Heart left ventricle (tissue), 16 donors: ENCODE measurements at regions not wholly inside any gene's neighbourhood (a gene's known extent, or its start where the extent isn't known, plus 50 kb on each side); places are given as distances from the start of the nearest gene placed in this dataset.
A peak's percentile ranks its signal among the peaks of the same experiment; 100 is the strongest.

Source experiments
- ATAC-seq, 4 donors: fragments of 200-7000 bp; cut with Tn5 transposase; one replicate each; pipeline ENCODE4 v1.9.1; 2020 to 2022; ENCODE audit warnings: moderate library complexity in 4 of 4, mild to moderate bottlenecking in 3 of 4, moderate number of reproducible peaks in 1 of 4
- DNase-seq, 5 donors: peaks; one replicate each; pipeline ENCODE4 v3.0.0-alpha.2; 2020
- H3K27ac ChIP-seq, 12 donors: fragments of 200-600 bp; sonication (generic) in 4 of 12; one replicate each; pipeline versions ENCODE4 v1.5.0 to v1.8.0; 2016 to 2022; ENCODE audit warnings: mild to moderate bottlenecking in 2 of 12
- H3K27me3 ChIP-seq, 9 donors: fragments of 200-600 bp; sonication (generic) in 2 of 9; one replicate each; pipeline versions ENCODE4 v1.5.1 to v1.8.0; 2016 to 2022; ENCODE audit warnings: mild to moderate bottlenecking in 3 of 9
- H3K36me3 ChIP-seq, 9 donors: fragments of 200-600 bp; sonication (generic) in 2 of 9; one replicate each; pipeline versions ENCODE4 v1.5.0 to v1.8.0; 2018 to 2022; ENCODE audit warnings: mild to moderate bottlenecking in 2 of 9
- H3K4me1 ChIP-seq, 12 donors: fragments of 200-600 bp; sonication (generic) in 4 of 12; one replicate each; pipeline versions ENCODE4 v1.5.0 to v1.8.0; 2016 to 2022; ENCODE audit warnings: mild to moderate bottlenecking in 3 of 12
- H3K4me3 ChIP-seq, 12 donors: fragments of 200-600 bp; sonication (generic) in 4 of 12; one replicate each; pipeline versions ENCODE4 v1.5.0 to v1.8.0; 2017 to 2022; ENCODE audit warnings: mild to moderate bottlenecking in 9 of 12, moderate library complexity in 4 of 12
- H3K9me3 ChIP-seq, 12 donors: fragments of 200-600 bp; sonication (generic) in 4 of 12; one replicate each; pipeline versions ENCODE4 v1.5.0 to v1.8.0; 2016 to 2022; ENCODE audit warnings: mild to moderate bottlenecking in 1 of 12
- CTCF ChIP-seq, 12 donors: fragments of 200-600 bp; sonication (generic) in 4 of 12; IDR thresholded peaks; one replicate each; pipeline versions ENCODE4 v1.5.0 to v1.8.0; 2018 to 2022; ENCODE audit warnings: antibody characterized with exemption in 12 of 12, mild to moderate bottlenecking in 5 of 12
- POLR2A ChIP-seq, 2 donors: fragments of 450-650 bp; IDR thresholded peaks; one replicate each; pipeline ENCODE4 v1.6.1; 2017; ENCODE audit warnings: antibody characterized with exemption in 2 of 2, mild to moderate bottlenecking in 2 of 2, moderate library complexity in 2 of 2
- WGBS, 4 donors: extraction: QIAGEN DNeasy Blood & Tissue Kit in 2 of 4; methylation state at CpG; one replicate each; pipeline versions ENCODE4 v1.1.5 to v1.1.7; 2013 to 2018; 5-methylcytosine and 5-hydroxymethylcytosine counted together
- intact Hi-C, 10 donors: fragments of 100-400 bp; cut with DNase I; formaldehyde crosslinking; loops; one replicate each; pipeline versions ENCODE4 v1.11.1 to v1.14.2; 2022
- donor health status: ischemic (EF 13 %, LVEDD 7.1; RV severe dilation, severe dysfunction).
- donor health status: healthy with polysubstance abuse.
- donor health status: DM: no; HTN: yes; CAD: no.
- donor health status: DM: no; HTN: no; CAD: no.
- donor health status: ischemic (EF 25% LVEDD 6.9; RV normal size, moderate dysfunction).
- donor health status: ischemic (EF 25% LVEDD 5.7; RV mildly dilated, moderate dysfunction).
- donor health status: healthy.
- donor health status: DM: yes; HTN: yes; CAD: no.
- donor health status: ischemic (EF 35%, LVEDD 5.7; RV mildly dilated, moderate dysfunction).
- donor health status: nonischemic (EF 11% LVEDD 7.7; RV severe dilation, severe dysfunction).
- donor health status: DM: yes; HTN: yes; CAD: no.
- donor health status: PGD.
- donor health status: ischemic (EF 29% LVEDD 5.4; RV normal size, mild dysfunction).
- donor health status: nonischemic (EF 23%, LVEDD 6.1; RV moderate dilation, normal function).

- ATAC-seq (no peak), DNase-seq (no peak)
- no peaks in the 10 kb centered on the region for H3K4me1 ChIP-seq
- no peaks in the 10 kb centered on the region for H3K36me3 ChIP-seq
- no peaks in the 10 kb centered on the region for H3K9me3 ChIP-seq
- H3K27me3 ChIP-seq: no peaks in the 10 kb centered on the region
- H3K4me3 ChIP-seq: no peak overlapping the region
- intact Hi-C loops: no loop called here
- 0 to 18% (median 8%) methylated on average over 1 of the region's 1 CpG for WGBS, 4 donors
- no peak for TF ChIP-seq CTCF (IDR thresholded peaks at IDR 0.05)
- TF ChIP-seq POLR2A (IDR thresholded peaks at IDR 0.05): no peak
- no peak overlapping the region for H3K27ac ChIP-seq
Observed at GRCh38 chr7:52053525-52053924, 736.9 kb upstream of the COBL start.

- no peaks in the 10 kb centered on the region for H3K27me3 ChIP-seq
- WGBS, 4 donors: 50 to 57% (median 54%) methylated on average over 4 of the region's 4 CpGs
- no peaks in the 10 kb centered on the region for H3K36me3 ChIP-seq
- TF ChIP-seq CTCF (IDR thresholded peaks at IDR 0.05): no peak
- TF ChIP-seq POLR2A (IDR thresholded peaks at IDR 0.05): no peak
- no peak overlapping the region for H3K27ac ChIP-seq
- no peak overlapping the region for H3K4me3 ChIP-seq
- no peaks in the 10 kb centered on the region for H3K9me3 ChIP-seq
- no peaks in the 10 kb centered on the region for H3K4me1 ChIP-seq
- DNase-seq (no peak), ATAC-seq (no peak)
- intact Hi-C loops: no loop called here
Observed at GRCh38 chr7:52030722-52031121, 714.1 kb upstream of the COBL start.

DNA sequence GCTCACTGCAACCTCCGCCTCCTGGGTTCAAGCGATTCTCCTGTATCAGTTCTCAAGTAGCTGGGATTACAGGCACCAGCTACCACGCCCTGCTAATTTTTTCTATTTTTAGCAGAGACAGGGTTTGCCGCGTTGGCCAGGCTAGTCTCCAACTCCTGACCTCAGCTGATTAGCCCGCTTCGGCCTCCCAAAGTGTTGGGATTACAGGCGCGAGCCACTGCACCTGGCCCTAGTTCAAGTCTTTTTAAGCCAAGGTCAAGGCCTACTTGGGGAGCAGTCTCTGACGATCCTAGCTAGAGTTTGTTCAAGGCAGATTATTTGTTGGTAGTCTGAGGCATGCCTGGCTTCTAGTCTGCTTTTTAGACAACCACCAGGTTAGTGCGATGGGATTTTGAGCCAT, 709.5 kb upstream of the COBL start:
- H3K27ac ChIP-seq: no peak overlapping the region
- H3K4me1 ChIP-seq: no peaks in the 10 kb centered on the region
- no peak for TF ChIP-seq CTCF (IDR thresholded peaks at IDR 0.05)
- TF ChIP-seq POLR2A (IDR thresholded peaks at IDR 0.05): no peak
- no peaks in the 10 kb centered on the region for H3K36me3 ChIP-seq
- no peak overlapping the region for H3K4me3 ChIP-seq
- 45 to 73% (median 57%) methylated on average over 11 of the region's 11 CpGs for WGBS, 4 donors
- no peak for DNase-seq
- intact Hi-C loops: no loop called here
- H3K9me3 ChIP-seq: no peaks in the 10 kb centered on the region
- peak in 2 of 4 donors; percentile 18 to 24 for ATAC-seq
- H3K27me3 ChIP-seq: no peaks in the 10 kb centered on the region

GRCh38 chr7:52021343-52021742, 704.7 kb upstream of the COBL start:
- Histone ChIP-seq H3K9me3 (peaks cover 0 to 6% (median 0%) of the 10 kb centered on the region in 12 donors), H3K4me3 (no peak overlapping the region), H3K27me3 (no peaks in the 10 kb centered on the region), H3K36me3 (no peaks in the 10 kb centered on the region), H3K27ac (no peak overlapping the region), H3K4me1 (no peaks in the 10 kb centered on the region)
- TF ChIP-seq POLR2A (IDR thresholded peaks at IDR 0.05) (no peak), CTCF (IDR thresholded peaks at IDR 0.05) (no peak)
- ATAC-seq (no peak), DNase-seq (no peak)
- intact Hi-C loops: no loop called here
- 19 to 44% (median 30%) methylated on average over 3 of the region's 3 CpGs for WGBS, 4 donors
